BLaER1 treated with 17β-estradiol and CSF1 and Interleukin-3, amounts not matched to agents 10 nM and 100 nM (cell line): ENCODE measurements at regions not wholly inside any gene's neighbourhood (a gene's known extent, or its start where the extent isn't known, plus 50 kb on each side); places are given as distances from the start of the nearest gene placed in this dataset.

Experiments
- H3K27ac ChIP-seq, 11 experiments: shearing (Covaris generic); formaldehyde crosslinking; 2 replicates each; pipeline ENCODE4 v1.8.1; 2022
- H3K27me3 ChIP-seq, 11 experiments: shearing (Covaris generic); formaldehyde crosslinking; 2 replicates each; pipeline ENCODE4 v1.8.1; 2022
- H3K36me3 ChIP-seq, 11 experiments: shearing (Covaris generic); formaldehyde crosslinking; 2 replicates each; pipeline ENCODE4 v1.8.1; 2022
- H3K4me1 ChIP-seq, 10 experiments: shearing (Covaris generic); formaldehyde crosslinking; 2 replicates each; pipeline ENCODE4 v1.8.1; 2022
- H3K4me2 ChIP-seq, 11 experiments: shearing (Covaris generic); formaldehyde crosslinking; 2 replicates each; pipeline ENCODE4 v1.8.1; 2022
- H3K4me3 ChIP-seq, 10 experiments: shearing (Covaris generic); formaldehyde crosslinking; 2 replicates each; pipeline ENCODE4 v1.8.1; 2022
- H3K9ac ChIP-seq, 11 experiments: shearing (Covaris generic); formaldehyde crosslinking; 2 replicates each; pipeline ENCODE4 v1.8.1; 2022
- H3K9me3 ChIP-seq, 11 experiments: shearing (Covaris generic); formaldehyde crosslinking; replicated peaks in 1 of 11; 2 replicates each; pipeline ENCODE4 v1.8.1; 2022
- H4K20me1 ChIP-seq, 11 experiments: shearing (Covaris generic); formaldehyde crosslinking; 2 replicates each; pipeline ENCODE4 v1.8.1; 2022
- Cebpa-rat ChIP-seq, 11 experiments: shearing (Covaris generic); IDR thresholded peaks; 2 replicates each; pipeline ENCODE4 v1.8.1; 2022

- no peak for TF ChIP-seq Cebpa-rat (IDR thresholded peaks at IDR 0.05)
- H3K9ac ChIP-seq, result peak overlapping the region in 2 of 11 experiments; percentile 48; a peak in 2 of 22 replicates
- H4K20me1 ChIP-seq, result no peaks in the 10 kb centered on the region
- peak overlapping the region in 4 of 11 experiments; percentile 2 to 41 (median 14); a peak in 3 of 22 replicates for H3K27ac ChIP-seq
- H3K36me3 ChIP-seq, result no peaks in the 10 kb centered on the region
- no peaks in the 10 kb centered on the region for H3K4me1 ChIP-seq
- peak overlapping the region in 4 of 11 experiments; percentile 2 to 39 (median 20); a peak in 3 of 22 replicates for H3K4me2 ChIP-seq
- H3K9me3 ChIP-seq, result peaks cover 9 to 16% (median 14%) of the 10 kb centered on the region in 11 experiments
- H3K4me3 ChIP-seq, result no peak overlapping the region
- H3K27me3 ChIP-seq, result peaks cover 45 to 89% (median 77%) of the 10 kb centered on the region in 11 experiments
These were observed 1267.3 kb downstream of the PCDH19 start for GRCh38 chrX:99142745-99143144.

DNA sequence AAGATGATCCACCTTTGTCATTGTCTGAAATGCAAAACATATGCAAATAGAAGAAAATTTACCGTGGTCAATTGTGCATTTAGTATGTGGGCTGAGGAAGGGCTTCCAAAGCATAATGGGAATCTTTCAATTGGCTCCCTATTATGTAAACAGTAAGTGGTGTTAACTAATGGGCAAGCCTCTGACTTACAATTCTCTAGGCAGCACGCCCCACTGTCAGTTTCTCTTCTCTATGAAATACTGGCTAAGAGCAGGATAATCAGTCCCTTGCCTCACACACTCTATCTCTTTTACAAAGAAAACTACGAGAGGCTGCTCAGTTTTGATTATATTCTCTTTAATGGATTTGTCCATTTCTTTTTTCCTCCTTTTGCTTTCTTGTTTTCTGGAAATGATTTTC is 1272.6 kb downstream of the PCDH19 start:
- Histone ChIP-seq H3K36me3 (no peaks in the 10 kb centered on the region), H3K27me3 (peaks cover 62 to 100% (median 96%) of the 10 kb centered on the region in 11 experiments), H3K4me1 (no peaks in the 10 kb centered on the region), H3K9ac (no peak overlapping the region), H3K9me3 (no peaks in the 10 kb centered on the region), H3K27ac (no peak overlapping the region), H4K20me1 (no peaks in the 10 kb centered on the region), H3K4me3 (no peak overlapping the region), H3K4me2 (no peak overlapping the region)
- TF ChIP-seq Cebpa-rat (IDR thresholded peaks at IDR 0.05), result no peak

GRCh38 chrX:99117011-99117410 is 1293.1 kb downstream of the PCDH19 start:
- Histone ChIP-seq H3K4me2 (no peak overlapping the region), H3K9ac (no peak overlapping the region), H3K4me3 (no peak overlapping the region), H3K4me1 (no peaks in the 10 kb centered on the region), H3K36me3 (no peaks in the 10 kb centered on the region), H4K20me1 (no peaks in the 10 kb centered on the region; a peak in 1 of 22 replicates), H3K9me3 (no peaks in the 10 kb centered on the region), H3K27me3 (peaks cover 61 to 93% (median 82%) of the 10 kb centered on the region in 11 experiments), H3K27ac (no peak overlapping the region)
- no peak for TF ChIP-seq Cebpa-rat (IDR thresholded peaks at IDR 0.05)

GRCh38 chrX:99095965-99096635 is 1314.0 kb downstream of the PCDH19 start:
- no peak overlapping the region for H3K27ac ChIP-seq
- H3K4me1 ChIP-seq, result no peaks in the 10 kb centered on the region
- H3K27me3 ChIP-seq, result peaks cover 60 to 99% (median 92%) of the 10 kb centered on the region in 11 experiments
- no peak overlapping the region for H3K4me3 ChIP-seq
- H4K20me1 ChIP-seq, result no peaks in the 10 kb centered on the region; a peak in 2 of 22 replicates
- no peak for TF ChIP-seq Cebpa-rat (IDR thresholded peaks at IDR 0.05)
- H3K9ac ChIP-seq, result no peak overlapping the region
- H3K36me3 ChIP-seq, result no peaks in the 10 kb centered on the region
- no peak overlapping the region for H3K4me2 ChIP-seq
- H3K9me3 ChIP-seq, result peaks cover 0 to 7% (median 3%) of the 10 kb centered on the region in 11 experiments; a peak in 4 of 22 replicates

DNA sequence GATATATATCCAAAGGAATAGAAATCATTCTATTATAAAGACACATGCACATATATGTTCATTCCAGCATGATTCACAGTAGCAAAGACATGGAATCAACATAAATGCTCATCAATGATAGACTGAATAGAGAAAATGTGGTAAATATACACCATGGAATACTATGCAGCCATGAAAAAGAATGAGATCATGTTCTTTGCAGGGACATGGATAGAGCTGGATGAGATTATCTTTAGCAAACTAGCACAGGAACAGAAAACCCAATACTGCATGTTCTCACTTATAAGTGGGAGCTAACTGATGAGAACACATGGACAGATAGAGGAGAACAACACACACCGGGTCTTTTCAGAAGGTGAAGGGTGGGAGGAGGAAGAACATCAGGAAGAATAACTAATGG is 1318.6 kb downstream of the PCDH19 start:
- no peak overlapping the region for H3K4me3 ChIP-seq
- no peak for TF ChIP-seq Cebpa-rat (IDR thresholded peaks at IDR 0.05)
- no peaks in the 10 kb centered on the region for H3K4me1 ChIP-seq
- peaks cover 0 to 7% (median 3%) of the 10 kb centered on the region in 11 experiments; a peak in 5 of 22 replicates for H3K9me3 ChIP-seq
- no peak overlapping the region for H3K9ac ChIP-seq
- peaks cover 50 to 99% (median 93%) of the 10 kb centered on the region in 11 experiments for H3K27me3 ChIP-seq
- H3K4me2 ChIP-seq, result no peak overlapping the region
- no peaks in the 10 kb centered on the region; a peak in 1 of 22 replicates for H4K20me1 ChIP-seq
- no peaks in the 10 kb centered on the region for H3K36me3 ChIP-seq
- no peak overlapping the region for H3K27ac ChIP-seq

GRCh38 chrX:99078301-99078700 is 1331.8 kb downstream of the PCDH19 start:
- Histone ChIP-seq H3K27me3 (peaks cover 31 to 90% (median 82%) of the 10 kb centered on the region in 11 experiments; a peak in 21 of 22 replicates), H4K20me1 (no peaks in the 10 kb centered on the region), H3K4me3 (no peak overlapping the region), H3K9ac (no peak overlapping the region), H3K4me1 (no peaks in the 10 kb centered on the region), H3K27ac (no peak overlapping the region), H3K4me2 (no peak overlapping the region), H3K36me3 (no peaks in the 10 kb centered on the region), H3K9me3 (peaks cover 0 to 3% (median 0%) of the 10 kb centered on the region in 11 experiments; a peak in 2 of 22 replicates)
- no peak for TF ChIP-seq Cebpa-rat (IDR thresholded peaks at IDR 0.05)

- Histone ChIP-seq H3K36me3 (no peaks in the 10 kb centered on the region), H3K4me3 (no peak overlapping the region), H3K27me3 (peaks cover 41 to 90% (median 83%) of the 10 kb centered on the region in 11 experiments; a peak in 21 of 22 replicates), H3K27ac (no peak overlapping the region), H4K20me1 (no peaks in the 10 kb centered on the region), H3K4me2 (no peak overlapping the region), H3K9ac (no peak overlapping the region), H3K4me1 (no peaks in the 10 kb centered on the region), H3K9me3 (peaks cover 0 to 3% (median 0%) of the 10 kb centered on the region in 11 experiments; a peak in 2 of 22 replicates)
- no peak for TF ChIP-seq Cebpa-rat (IDR thresholded peaks at IDR 0.05)
These were observed 1333.0 kb downstream of the PCDH19 start for GRCh38 chrX:99077099-99077498.

DNA sequence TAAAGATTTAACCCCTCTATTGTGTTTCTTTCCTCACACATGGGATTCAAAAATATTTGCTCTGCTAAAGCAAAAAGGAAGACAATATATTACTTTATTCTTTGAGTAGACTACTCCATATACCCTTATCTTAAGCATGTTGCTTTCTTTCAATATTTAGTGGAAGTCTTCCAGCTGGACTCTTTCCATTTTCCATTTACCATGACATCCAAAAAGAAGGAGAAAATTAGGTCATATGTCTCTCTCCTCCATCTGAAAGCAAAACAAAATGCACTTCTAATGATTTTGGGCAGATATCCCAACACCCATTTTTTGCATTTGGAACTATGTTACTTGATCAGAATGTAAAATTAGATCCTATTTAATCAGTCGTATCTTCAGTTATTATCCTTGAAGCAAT is 1336.5 kb downstream of the PCDH19 start:
- Histone ChIP-seq H3K36me3 (no peaks in the 10 kb centered on the region), H4K20me1 (no peaks in the 10 kb centered on the region), H3K9ac (no peak overlapping the region), H3K4me3 (no peak overlapping the region), H3K4me1 (no peaks in the 10 kb centered on the region), H3K27ac (no peak overlapping the region), H3K4me2 (no peak overlapping the region), H3K9me3 (peaks cover 0 to 3% (median 0%) of the 10 kb centered on the region in 11 experiments; a peak in 2 of 22 replicates), H3K27me3 (peaks cover 47 to 96% (median 88%) of the 10 kb centered on the region in 11 experiments; a peak in 21 of 22 replicates)
- TF ChIP-seq Cebpa-rat (IDR thresholded peaks at IDR 0.05), result no peak

DNA sequence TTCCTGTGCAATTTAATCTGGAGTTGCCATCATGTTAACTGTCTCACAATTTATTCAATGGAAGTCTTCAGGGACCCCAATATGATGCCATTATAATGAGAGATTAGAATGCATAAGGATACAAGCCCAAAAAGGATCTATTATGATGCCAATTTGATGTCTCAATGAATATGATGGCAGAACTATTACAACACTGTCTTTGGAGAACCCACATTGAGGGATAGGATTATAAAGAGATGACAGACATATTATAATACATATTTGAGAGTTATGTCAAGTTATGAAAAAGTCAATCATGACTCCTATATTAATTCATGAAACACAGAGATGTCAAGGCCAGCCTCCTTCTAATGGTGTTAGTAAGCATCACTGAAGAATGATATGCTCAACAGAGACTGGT is 1358.4 kb downstream of the PCDH19 start:
- Histone ChIP-seq H3K27me3 (peaks cover 19 to 94% (median 82%) of the 10 kb centered on the region in 11 experiments; a peak in 20 of 22 replicates), H3K36me3 (no peaks in the 10 kb centered on the region), H4K20me1 (no peaks in the 10 kb centered on the region; a peak in 3 of 22 replicates), H3K4me1 (no peaks in the 10 kb centered on the region), H3K4me2 (no peak overlapping the region), H3K4me3 (no peak overlapping the region), H3K9ac (no peak overlapping the region), H3K27ac (no peak overlapping the region), H3K9me3 (peaks cover 0 to 16% (median 9%) of the 10 kb centered on the region in 11 experiments; a peak in 8 of 22 replicates)
- TF ChIP-seq Cebpa-rat (IDR thresholded peaks at IDR 0.05), result no peak
